HepG2 (cell line): ENCODE measurements at regions not wholly inside any gene's neighbourhood (a gene's known extent, or its start where the extent isn't known, plus 50 kb on each side); places are given as distances from the start of the nearest gene placed in this dataset.

Experiments
- ATAC-seq: fragments of 200-7000 bp; cut with Tn5 transposase; 3 replicates; pipeline ENCODE4 v1.9.1; 2020; ENCODE audit warnings: mild to moderate bottlenecking, moderate library complexity
- BruUV-seq: library from RNA; stranded (reverse); fragments of 400-500 nt; replicated peaks from 2 replicates; lab custom pipeline; 2021; lab: Mats Ljungman, UMichigan
- CTCF ChIA-PET: fragments of 300-600 bp; formaldehyde crosslinking; extraction: SDS; loops from one replicate; lab custom pipeline; 2021; ENCODE audit warnings: low total read pairs, inconsistent platforms, low intra/inter-chr PET ratio; lab: Yijun Ruan, JAX
- POLR2A ChIA-PET: fragments of 350-600 bp; sonication (Branson Sonifier 250); formaldehyde crosslinking; loops from one replicate; lab custom pipeline; 2020; ENCODE audit warnings: antibody characterized with exemption, inconsistent platforms; lab: Yijun Ruan, JAX
- DNase-seq: peaks from one replicate; pipeline ENCODE4 v3.0.0-alpha.2; 2015; ENCODE audit warnings: low spot score
- FAIRE-seq: peaks from 3 replicates; lab custom pipeline; 2011; peaks lifted over from hg19 to GRCh38; lab: Jason Lieb, UNC
- H2AFZ ChIP-seq: one replicate; pipeline ENCODE4 v1.6.1; 2011; ENCODE audit warnings: low read length, inconsistent platforms
- H3K27ac ChIP-seq: fragments of 300-600 bp; 3 replicates; pipeline ENCODE4 v1.8.0; 2011; ENCODE audit warnings: mixed run types, mild to moderate bottlenecking, mixed read lengths, low read length, inconsistent platforms; ENCODE audit not compliant: insufficient read depth; ENCODE audit errors: extremely low read length
- H3K27me3 ChIP-seq, 2 experiments: fragments of 200-600 bp in 1 of 2; 2 replicates in 1 of 2; 3 replicates in 1 of 2; pipeline versions ENCODE4 v1.6.0 to v1.8.0; 2011; ENCODE audit warnings: low read length in 2 of 2, mild to moderate bottlenecking in 2 of 2, moderate library complexity in 2 of 2, inconsistent platforms in 1 of 2; ENCODE audit not compliant: insufficient read depth in 2 of 2, control insufficient read depth in 1 of 2
- H3K36me3 ChIP-seq, 2 experiments: fragments of 200-600 bp in 1 of 2; replicated peaks in 1 of 2; 2 replicates in 1 of 2; 3 replicates in 1 of 2; pipeline versions ENCODE4 v1.5.1 to v1.8.0; 2011; ENCODE audit warnings: low read length in 2 of 2, inconsistent platforms in 1 of 2; ENCODE audit not compliant: insufficient read depth in 2 of 2, control insufficient read depth in 1 of 2
- H3K4me1 ChIP-seq: 2 replicates; pipeline ENCODE4 v1.5.1; 2012; ENCODE audit warnings: low read length, inconsistent platforms; ENCODE audit not compliant: insufficient read depth
- H3K4me2 ChIP-seq: 2 replicates; pipeline ENCODE4 v1.6.0; 2011; ENCODE audit warnings: low read depth, low read length, inconsistent platforms
- H3K4me3 ChIP-seq, 3 experiments: fragments of 200-600 bp in 1 of 3; sonication (generic), shearing (Covaris generic) in 1 of 3; replicated peaks in 1 of 3; 2 replicates each; pipeline ENCODE4 v1.5.1; 2011 to 2016; ENCODE audit warnings: low read length in 3 of 3, inconsistent platforms in 2 of 3, low read depth in 2 of 3, mild to moderate bottlenecking in 2 of 3, control low read depth in 1 of 3, mixed read lengths in 1 of 3; ENCODE audit not compliant: insufficient read depth in 1 of 3
- H3K79me2 ChIP-seq: one replicate; pipeline ENCODE4 v1.6.1; 2011; ENCODE audit warnings: low read length, inconsistent platforms; ENCODE audit not compliant: insufficient read depth
- H3K9ac ChIP-seq: 2 replicates; pipeline ENCODE4 v1.6.0; 2011; ENCODE audit warnings: mild to moderate bottlenecking, low read depth, low read length, inconsistent platforms; ENCODE audit not compliant: insufficient read depth
- H3K9me3 ChIP-seq: 2 replicates; pipeline ENCODE4 v1.5.1; 2012; ENCODE audit warnings: mild to moderate bottlenecking, low read length
- H4K20me1 ChIP-seq: 2 replicates; pipeline ENCODE4 v1.6.0; 2011; ENCODE audit warnings: inconsistent platforms, mild to moderate bottlenecking, low read length, moderate library complexity; ENCODE audit not compliant: insufficient read depth
- GATAD2A ChIP-seq: IDR thresholded peaks from 2 replicates; pipeline ENCODE4 v1.6.1; 2016
- GTF3A ChIP-seq: sonication (generic); formaldehyde crosslinking; conservative IDR thresholded peaks from 2 replicates; pipeline ENCODE4 v1.4.0; 2020; ENCODE audit warnings: mild to moderate bottlenecking, missing genetic modification reagents
- HCFC1 ChIP-seq: fragments of 150-350 bp; IDR thresholded peaks from 2 replicates; pipeline ENCODE4 v1.6.1; 2014; ENCODE audit warnings: low read depth, low read length
- HNF4G ChIP-seq, 2 experiments: sonication (generic) in 1 of 2; formaldehyde crosslinking in 1 of 2; IDR thresholded peaks; 2 replicates each; pipeline versions ENCODE4 v1.4.0 to v1.6.1; 2011 to 2020; ENCODE audit warnings: borderline replicate concordance in 2 of 2, low read depth in 2 of 2, mild to moderate bottlenecking in 2 of 2, low read length in 1 of 2, missing genetic modification reagents in 1 of 2, moderate library complexity in 1 of 2
- NFIC ChIP-seq: IDR thresholded peaks from 2 replicates; pipeline ENCODE4 v1.6.1; 2012; ENCODE audit warnings: mild to moderate bottlenecking, low read length, inconsistent platforms
- RORA ChIP-seq: sonication (generic); formaldehyde crosslinking; IDR thresholded peaks from 2 replicates; pipeline ENCODE4 v1.5.0; 2020; ENCODE audit warnings: mild to moderate bottlenecking, missing genetic modification reagents, moderate library complexity
- SALL1 ChIP-seq: sonication (generic); formaldehyde crosslinking; IDR thresholded peaks from 2 replicates; pipeline ENCODE4 v1.8.0; 2022; ENCODE audit warnings: mild to moderate bottlenecking, missing genetic modification reagents
- SP1 ChIP-seq, 2 experiments: fragments of 450-650 bp in 1 of 2; sonication (generic) in 1 of 2; formaldehyde crosslinking in 1 of 2; IDR thresholded peaks; 2 replicates each; pipeline versions ENCODE4 v1.4.0 to v1.6.1; 2016 to 2020; ENCODE audit warnings: missing genetic modification reagents in 1 of 2
- ZMYM3 ChIP-seq: sonication (generic); formaldehyde crosslinking; IDR thresholded peaks from 2 replicates; pipeline ENCODE4 v1.5.1; 2020; ENCODE audit warnings: mild to moderate bottlenecking, missing genetic modification reagents
- ZSCAN20 ChIP-seq: sonication (generic); formaldehyde crosslinking; IDR thresholded peaks from 2 replicates; pipeline ENCODE4 v1.4.0; 2020; ENCODE audit warnings: missing genetic modification reagents, mild to moderate bottlenecking, borderline replicate concordance
- WGBS: methylation state at CpG from one replicate; pipeline ENCODE4 v1.1.6; 2017; ENCODE audit warnings: low lambda C conversion rate; 5-methylcytosine and 5-hydroxymethylcytosine counted together
- in situ Hi-C: cut with HindIII; loops from 2 replicates; pipeline ENCODE4 v1.10.0; 2017; ENCODE audit warnings: low pct_unique_long_range_greater_than_20kb; ENCODE audit not compliant: extremely low pct_ligation_motif_present
- intact Hi-C: fragments of 100-400 bp; cut with micrococcal nuclease; formaldehyde crosslinking; loops from one replicate; pipeline ENCODE4 v1.10.0; 2022; ENCODE audit not compliant: unreplicated experiment
- TF ChIP-seq, protein P1 (sequence below): IDR thresholded peaks from 2 replicates; pipeline ENCODE4 v1.6.1; 2016; ENCODE audit warnings: low read depth, borderline replicate concordance
- TF ChIP-seq, protein P2 (sequence below): sonication (generic); formaldehyde crosslinking; conservative IDR thresholded peaks from 2 replicates; pipeline ENCODE4 v1.4.0; 2020; ENCODE audit warnings: mild to moderate bottlenecking, missing genetic modification reagents, moderate library complexity
- TF ChIP-seq, protein P3 (sequence below): sonication (generic); formaldehyde crosslinking; IDR thresholded peaks from 2 replicates; pipeline ENCODE4 v1.9.0; 2022; ENCODE audit warnings: missing genetic modification reagents, mild to moderate bottlenecking, borderline replicate concordance
- TF ChIP-seq, protein P4 (sequence below): IDR thresholded peaks from 2 replicates; pipeline ENCODE4 v1.4.0; 2020; ENCODE audit warnings: mild to moderate bottlenecking, missing genetic modification reagents

DNA sequence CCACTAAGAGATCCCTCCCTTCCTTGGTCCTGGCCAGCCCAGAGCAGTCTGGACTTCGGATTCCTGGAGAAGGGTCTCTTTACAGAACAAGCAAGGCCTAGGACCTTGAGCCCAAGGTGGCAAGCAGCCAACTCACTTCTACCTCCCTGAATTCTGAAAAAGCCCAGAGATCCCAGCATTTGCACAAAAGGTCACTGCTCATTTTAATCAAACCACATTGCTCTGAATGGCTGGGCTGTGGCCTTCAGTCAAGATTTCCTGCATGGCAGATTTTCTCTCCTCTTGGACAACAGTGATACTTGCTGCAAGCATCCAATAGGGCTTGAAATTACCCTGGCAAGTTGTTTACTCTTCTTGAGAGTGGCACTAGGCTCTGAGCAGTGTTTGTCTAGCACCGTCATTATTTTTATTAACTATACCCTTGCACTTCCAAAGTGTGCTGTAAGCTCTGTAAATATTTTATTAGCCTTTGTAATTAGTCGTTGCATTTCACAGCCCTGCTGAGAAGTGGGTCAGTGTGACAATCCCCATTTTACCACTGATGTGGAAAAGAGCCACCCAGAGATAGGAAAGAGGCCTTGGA, 274.7 kb upstream of the CTNNB1 start:
- CTCF ChIA-PET: no interaction called here
- intact Hi-C loops (no loop called here), in situ Hi-C loops (no loop called here)
- Histone ChIP-seq H3K9ac (no peak overlapping the region), H3K27ac (no peak overlapping the region), H3K79me2 (no peaks in the 10 kb centered on the region), H3K4me1 (peaks cover 43% of the 10 kb centered on the region), H3K4me2 (peak overlapping the region; percentile 20), H3K4me3 (no peak overlapping the region), H2AFZ (no peak overlapping the region), H3K36me3 (no peaks in the 10 kb centered on the region), H4K20me1 (no peaks in the 10 kb centered on the region), H3K27me3 (no peaks in the 10 kb centered on the region), H3K9me3 (no peaks in the 10 kb centered on the region)
- peak; percentile 81 for ATAC-seq
- DNase-seq: peak; percentile 42
- POLR2A ChIA-PET: no interaction called here
- BruUV-seq: no TSS peak
- WGBS: 4% methylated on average over 3 of the region's 3 CpGs
- peak; percentile 23 for FAIRE-seq
- TF ChIP-seq SP1 (IDR thresholded peaks at IDR 0.05): no peak
- TF ChIP-seq SP1 (CRISPR knock-in tag; IDR thresholded peaks at IDR 0.05): no peak
- TF ChIP-seq HCFC1: no peak
- TF ChIP-seq, protein P1, sequence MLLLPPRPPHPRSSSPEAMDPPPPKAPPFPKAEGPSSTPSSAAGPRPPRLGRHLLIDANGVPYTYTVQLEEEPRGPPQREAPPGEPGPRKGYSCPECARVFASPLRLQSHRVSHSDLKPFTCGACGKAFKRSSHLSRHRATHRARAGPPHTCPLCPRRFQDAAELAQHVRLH: no peak
- no peak for TF ChIP-seq GTF3A (CRISPR knock-in tag)
- TF ChIP-seq, protein P2, sequence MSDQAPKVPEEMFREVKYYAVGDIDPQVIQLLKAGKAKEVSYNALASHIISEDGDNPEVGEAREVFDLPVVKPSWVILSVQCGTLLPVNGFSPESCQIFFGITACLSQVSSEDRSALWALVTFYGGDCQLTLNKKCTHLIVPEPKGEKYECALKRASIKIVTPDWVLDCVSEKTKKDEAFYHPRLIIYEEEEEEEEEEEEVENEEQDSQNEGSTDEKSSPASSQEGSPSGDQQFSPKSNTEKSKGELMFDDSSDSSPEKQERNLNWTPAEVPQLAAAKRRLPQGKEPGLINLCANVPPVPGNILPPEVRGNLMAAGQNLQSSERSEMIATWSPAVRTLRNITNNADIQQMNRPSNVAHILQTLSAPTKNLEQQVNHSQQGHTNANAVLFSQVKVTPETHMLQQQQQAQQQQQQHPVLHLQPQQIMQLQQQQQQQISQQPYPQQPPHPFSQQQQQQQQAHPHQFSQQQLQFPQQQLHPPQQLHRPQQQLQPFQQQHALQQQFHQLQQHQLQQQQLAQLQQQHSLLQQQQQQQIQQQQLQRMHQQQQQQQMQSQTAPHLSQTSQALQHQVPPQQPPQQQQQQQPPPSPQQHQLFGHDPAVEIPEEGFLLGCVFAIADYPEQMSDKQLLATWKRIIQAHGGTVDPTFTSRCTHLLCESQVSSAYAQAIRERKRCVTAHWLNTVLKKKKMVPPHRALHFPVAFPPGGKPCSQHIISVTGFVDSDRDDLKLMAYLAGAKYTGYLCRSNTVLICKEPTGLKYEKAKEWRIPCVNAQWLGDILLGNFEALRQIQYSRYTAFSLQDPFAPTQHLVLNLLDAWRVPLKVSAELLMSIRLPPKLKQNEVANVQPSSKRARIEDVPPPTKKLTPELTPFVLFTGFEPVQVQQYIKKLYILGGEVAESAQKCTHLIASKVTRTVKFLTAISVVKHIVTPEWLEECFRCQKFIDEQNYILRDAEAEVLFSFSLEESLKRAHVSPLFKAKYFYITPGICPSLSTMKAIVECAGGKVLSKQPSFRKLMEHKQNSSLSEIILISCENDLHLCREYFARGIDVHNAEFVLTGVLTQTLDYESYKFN (CRISPR knock-in tag): 0 out of 2 replicates have a peak, but pooled peaks have one; percentile 23
- TF ChIP-seq SALL1 (CRISPR knock-in tag): peak; percentile 30; the same call in 1 of the 2 replicates
- TF ChIP-seq ZMYM3 (CRISPR knock-in tag): 0 out of 2 replicates have a peak, but pooled peaks have one; percentile 25
- TF ChIP-seq, protein P3, sequence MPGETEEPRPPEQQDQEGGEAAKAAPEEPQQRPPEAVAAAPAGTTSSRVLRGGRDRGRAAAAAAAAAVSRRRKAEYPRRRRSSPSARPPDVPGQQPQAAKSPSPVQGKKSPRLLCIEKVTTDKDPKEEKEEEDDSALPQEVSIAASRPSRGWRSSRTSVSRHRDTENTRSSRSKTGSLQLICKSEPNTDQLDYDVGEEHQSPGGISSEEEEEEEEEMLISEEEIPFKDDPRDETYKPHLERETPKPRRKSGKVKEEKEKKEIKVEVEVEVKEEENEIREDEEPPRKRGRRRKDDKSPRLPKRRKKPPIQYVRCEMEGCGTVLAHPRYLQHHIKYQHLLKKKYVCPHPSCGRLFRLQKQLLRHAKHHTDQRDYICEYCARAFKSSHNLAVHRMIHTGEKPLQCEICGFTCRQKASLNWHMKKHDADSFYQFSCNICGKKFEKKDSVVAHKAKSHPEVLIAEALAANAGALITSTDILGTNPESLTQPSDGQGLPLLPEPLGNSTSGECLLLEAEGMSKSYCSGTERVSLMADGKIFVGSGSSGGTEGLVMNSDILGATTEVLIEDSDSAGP (CRISPR knock-in tag): no peak
- no peak; the same call in 1 of the 2 replicates for TF ChIP-seq GATAD2A (CRISPR knock-in tag)
- TF ChIP-seq RORA: no peak
- TF ChIP-seq, protein P4, sequence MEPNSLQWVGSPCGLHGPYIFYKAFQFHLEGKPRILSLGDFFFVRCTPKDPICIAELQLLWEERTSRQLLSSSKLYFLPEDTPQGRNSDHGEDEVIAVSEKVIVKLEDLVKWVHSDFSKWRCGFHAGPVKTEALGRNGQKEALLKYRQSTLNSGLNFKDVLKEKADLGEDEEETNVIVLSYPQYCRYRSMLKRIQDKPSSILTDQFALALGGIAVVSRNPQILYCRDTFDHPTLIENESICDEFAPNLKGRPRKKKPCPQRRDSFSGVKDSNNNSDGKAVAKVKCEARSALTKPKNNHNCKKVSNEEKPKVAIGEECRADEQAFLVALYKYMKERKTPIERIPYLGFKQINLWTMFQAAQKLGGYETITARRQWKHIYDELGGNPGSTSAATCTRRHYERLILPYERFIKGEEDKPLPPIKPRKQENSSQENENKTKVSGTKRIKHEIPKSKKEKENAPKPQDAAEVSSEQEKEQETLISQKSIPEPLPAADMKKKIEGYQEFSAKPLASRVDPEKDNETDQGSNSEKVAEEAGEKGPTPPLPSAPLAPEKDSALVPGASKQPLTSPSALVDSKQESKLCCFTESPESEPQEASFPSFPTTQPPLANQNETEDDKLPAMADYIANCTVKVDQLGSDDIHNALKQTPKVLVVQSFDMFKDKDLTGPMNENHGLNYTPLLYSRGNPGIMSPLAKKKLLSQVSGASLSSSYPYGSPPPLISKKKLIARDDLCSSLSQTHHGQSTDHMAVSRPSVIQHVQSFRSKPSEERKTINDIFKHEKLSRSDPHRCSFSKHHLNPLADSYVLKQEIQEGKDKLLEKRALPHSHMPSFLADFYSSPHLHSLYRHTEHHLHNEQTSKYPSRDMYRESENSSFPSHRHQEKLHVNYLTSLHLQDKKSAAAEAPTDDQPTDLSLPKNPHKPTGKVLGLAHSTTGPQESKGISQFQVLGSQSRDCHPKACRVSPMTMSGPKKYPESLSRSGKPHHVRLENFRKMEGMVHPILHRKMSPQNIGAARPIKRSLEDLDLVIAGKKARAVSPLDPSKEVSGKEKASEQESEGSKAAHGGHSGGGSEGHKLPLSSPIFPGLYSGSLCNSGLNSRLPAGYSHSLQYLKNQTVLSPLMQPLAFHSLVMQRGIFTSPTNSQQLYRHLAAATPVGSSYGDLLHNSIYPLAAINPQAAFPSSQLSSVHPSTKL (CRISPR knock-in tag): peak; percentile 53; the same call in 1 of the 2 replicates
- peak; percentile 48; the same call in 1 of the 2 replicates for TF ChIP-seq HNF4G (IDR thresholded peaks at IDR 0.05; ENCODE audit: borderline replicate concordance, low read depth, low read length)
- TF ChIP-seq HNF4G (CRISPR knock-in tag; IDR thresholded peaks at IDR 0.05; ENCODE audit: borderline replicate concordance, low read depth): no peak
- 0 out of 2 replicates have a peak, but pooled peaks have one; percentile 26 for TF ChIP-seq NFIC
- no peak for TF ChIP-seq ZSCAN20
